ENCODE measurements at regions not wholly inside any gene's neighbourhood (a gene's known extent, or its start where the extent isn't known, plus 50 kb on each side); places are given as distances from the start of the nearest gene placed in this dataset.

- H3K9me3 Mint-ChIP-seq = no peaks in the 10 kb centered on the region
- no peak overlapping the region for H3K27ac Mint-ChIP-seq
- no peak for TF ChIP-seq CTCF (conservative IDR thresholded peaks at IDR 0.05)
- no peaks in the 10 kb centered on the region for H3K36me3 Mint-ChIP-seq (ENCODE audit: low read depth)
- no peak overlapping the region for H3K4me3 ChIP-seq (ENCODE audit: low read length)
- no peaks in the 10 kb centered on the region for H3K27me3 ChIP-seq (ENCODE audit: control insufficient read depth, insufficient read depth, low read length, poor library complexity, severe bottlenecking)
- 96 to 100% methylated on average over 3 to 5 of the region's 5 CpGs for WGBS, 2 experiments (ENCODE audit: insufficient coverage in 1 of 2, insufficient read length in 1 of 2)
- H3K4me1 Mint-ChIP-seq = no peaks in the 10 kb centered on the region
- no peaks in the 10 kb centered on the region for H3K4me1 ChIP-seq (ENCODE audit: control insufficient read depth, insufficient read depth, low read length)
- H3K9ac ChIP-seq (ENCODE audit: extremely low read depth, low read length, poor library complexity, severe bottlenecking) = no peak overlapping the region
- H3K36me3 ChIP-seq (ENCODE audit: control insufficient read depth, insufficient read depth, low read length) = no peaks in the 10 kb centered on the region
- DNase-seq = no peak
- no peaks in the 10 kb centered on the region for H3K27me3 Mint-ChIP-seq (ENCODE audit: insufficient read depth)
- H3K4me3 Mint-ChIP-seq = no peak overlapping the region
- H3K9me3 ChIP-seq (ENCODE audit: control insufficient read depth, low read length) = no peaks in the 10 kb centered on the region
- H3K27ac ChIP-seq (ENCODE audit: low read depth, low read length) = no peak overlapping the region
Measured at GRCh38 chr10:65556006-65556405, 1369.8 kb upstream of the LRRTM3 start.

- Mint-ChIP-seq H3K27me3 (ENCODE audit: insufficient read depth) (no peaks in the 10 kb centered on the region), H3K27ac (no peak overlapping the region), H3K9me3 (no peaks in the 10 kb centered on the region), H3K4me3 (no peak overlapping the region), H3K4me1 (no peaks in the 10 kb centered on the region), H3K36me3 (ENCODE audit: low read depth) (no peaks in the 10 kb centered on the region)
- WGBS, 2 experiments (ENCODE audit: insufficient coverage in 1 of 2, insufficient read length in 1 of 2) = 92% methylated on average over 2 of the region's 2 CpGs; no CpG with 5 or more reads in 1 of the 2 experiments
- Histone ChIP-seq H3K4me1 (ENCODE audit: control insufficient read depth, insufficient read depth, low read length) (no peaks in the 10 kb centered on the region), H3K4me3 (ENCODE audit: low read length) (no peak overlapping the region), H3K36me3 (ENCODE audit: control insufficient read depth, insufficient read depth, low read length) (no peaks in the 10 kb centered on the region), H3K27me3 (ENCODE audit: control insufficient read depth, insufficient read depth, low read length, poor library complexity, severe bottlenecking) (no peaks in the 10 kb centered on the region), H3K9me3 (ENCODE audit: control insufficient read depth, low read length) (no peaks in the 10 kb centered on the region), H3K27ac (ENCODE audit: low read depth, low read length) (no peak overlapping the region), H3K9ac (ENCODE audit: extremely low read depth, low read length, poor library complexity, severe bottlenecking) (no peak overlapping the region)
- no peak for TF ChIP-seq CTCF (conservative IDR thresholded peaks at IDR 0.05)
- no peak for DNase-seq
Measured at GRCh38 chr10:65559369-65559768, 1366.5 kb upstream of the LRRTM3 start.

- no CpG with 5 or more reads among the region's 1 CpG for whole genome bisulfite sequencing, 2 experiments (ENCODE audit: insufficient coverage in 1 of 2, insufficient read length in 1 of 2)
- Mint-ChIP-seq H3K9me3 (no peaks in the 10 kb centered on the region), H3K27me3 (ENCODE audit: insufficient read depth) (no peaks in the 10 kb centered on the region), H3K27ac (no peak overlapping the region), H3K4me1 (peaks cover 3% of the 10 kb centered on the region), H3K4me3 (no peak overlapping the region), H3K36me3 (ENCODE audit: low read depth) (no peaks in the 10 kb centered on the region)
- Histone ChIP-seq H3K9me3 (ENCODE audit: control insufficient read depth, low read length) (no peaks in the 10 kb centered on the region), H3K4me1 (ENCODE audit: control insufficient read depth, insufficient read depth, low read length) (no peaks in the 10 kb centered on the region), H3K36me3 (ENCODE audit: control insufficient read depth, insufficient read depth, low read length) (no peaks in the 10 kb centered on the region), H3K27ac (ENCODE audit: low read depth, low read length) (no peak overlapping the region), H3K27me3 (ENCODE audit: control insufficient read depth, insufficient read depth, low read length, poor library complexity, severe bottlenecking) (no peaks in the 10 kb centered on the region), H3K4me3 (ENCODE audit: low read length) (no peak overlapping the region), H3K9ac (ENCODE audit: extremely low read depth, low read length, poor library complexity, severe bottlenecking) (no peak overlapping the region)
- DNase-seq = no peak
- TF ChIP-seq CTCF (conservative IDR thresholded peaks at IDR 0.05) = no peak
Measured at GRCh38 chr10:65565246-65565645, 1360.6 kb upstream of the LRRTM3 start.
